K562 (cell line): ENCODE measurements at regions not wholly inside any gene's neighbourhood (a gene's known extent, or its start where the extent isn't known, plus 50 kb on each side); places are given as distances from the start of the nearest gene placed in this dataset.

Experiments used
- ATAC-seq: fragments of 200-7000 bp; cut with Tn5 transposase; 3 replicates; pipeline ENCODE4 v1.9.1; 2020; ENCODE audit warnings: moderate library complexity
- BruUV-seq: library from RNA; stranded (reverse); fragments of 400-500 nt; replicated peaks from 2 replicates; lab custom pipeline; 2021; lab: Mats Ljungman, UMichigan
- CTCF ChIA-PET: fragments of 300-600 bp; formaldehyde crosslinking; extraction: SDS; loops from one replicate; lab custom pipeline; 2021; ENCODE audit warnings: low intra/inter-chr PET ratio; lab: Yijun Ruan, JAX
- POLR2A ChIA-PET: fragments of 300-600, 350-650 bp; sonication (Branson Sonifier 250); formaldehyde crosslinking; extraction: SDS; loops from one replicate; lab custom pipeline; 2021; ENCODE audit warnings: antibody characterized with exemption, inconsistent platforms; lab: Yijun Ruan, JAX
- DNase-seq, 4 experiments: peaks; one replicate each; pipeline versions ENCODE4 v3.0.0 to v3.0.0-alpha.2; 2011 to 2018; ENCODE audit warnings: low spot score in 3 of 4, mixed read lengths in 3 of 4; ENCODE audit errors: extremely low read depth in 1 of 4
- FAIRE-seq: peaks from 2 replicates; lab custom pipeline; 2011; peaks lifted over from hg19 to GRCh38; lab: Jason Lieb, UNC
- H2AFZ ChIP-seq: 2 replicates; pipeline ENCODE4 v1.6.0; 2011; ENCODE audit warnings: low read depth, low read length, control low read depth, inconsistent platforms
- H3K27ac ChIP-seq: fragments of 200-600 bp; 3 replicates; pipeline ENCODE4 v1.8.0; 2011; ENCODE audit warnings: low read depth, mild to moderate bottlenecking, control low read depth, inconsistent platforms, low read length, moderate library complexity, mixed read lengths; ENCODE audit errors: extremely low read depth
- H3K27me3 ChIP-seq, 2 experiments: fragments of 300-600 bp in 1 of 2; 2 replicates in 1 of 2; 3 replicates in 1 of 2; pipeline versions ENCODE4 v1.6.0 to v1.8.0; 2011; ENCODE audit warnings: inconsistent platforms in 2 of 2, low read length in 2 of 2, mild to moderate bottlenecking in 1 of 2, mixed read lengths in 1 of 2, moderate library complexity in 1 of 2; ENCODE audit not compliant: control insufficient read depth in 2 of 2, insufficient read depth in 2 of 2
- H3K36me3 ChIP-seq: fragments of 300-600 bp; 3 replicates; pipeline ENCODE4 v1.8.0; 2011; ENCODE audit warnings: mild to moderate bottlenecking, low read length, inconsistent platforms; ENCODE audit not compliant: control insufficient read depth, insufficient read depth
- H3K4me1 ChIP-seq, 2 experiments: fragments of 200-600 bp in 1 of 2; replicated peaks in 1 of 2; 2 replicates in 1 of 2; 3 replicates in 1 of 2; pipeline versions ENCODE4 v1.5.1 to v1.8.0; 2011; ENCODE audit warnings: inconsistent platforms in 2 of 2, low read length in 2 of 2, mild to moderate bottlenecking in 1 of 2, mixed read lengths in 1 of 2, moderate library complexity in 1 of 2; ENCODE audit not compliant: control insufficient read depth in 2 of 2, insufficient read depth in 2 of 2
- H3K4me2 ChIP-seq: 2 replicates; pipeline ENCODE4 v1.6.1; 2011; ENCODE audit warnings: low read length, control low read depth, inconsistent platforms, mixed read lengths; ENCODE audit not compliant: insufficient read depth
- H3K4me3 ChIP-seq: fragments of 200-600 bp; sonication (generic), shearing (Covaris generic); 2 replicates; pipeline ENCODE4 v1.5.1; 2016; ENCODE audit warnings: control low read depth, inconsistent platforms
- H3K79me2 ChIP-seq: fragments of 200-600 bp; 3 replicates; pipeline ENCODE4 v1.8.0; 2011; ENCODE audit warnings: low read length, inconsistent platforms; ENCODE audit not compliant: control insufficient read depth, insufficient read depth
- H3K9ac ChIP-seq, 2 experiments: 2 replicates each; pipeline versions ENCODE4 v1.6.0 to v1.6.1; 2011; ENCODE audit warnings: low read depth in 2 of 2, low read length in 2 of 2, control low read depth in 1 of 2, inconsistent platforms in 1 of 2, mild to moderate bottlenecking in 1 of 2, mixed read lengths in 1 of 2; ENCODE audit not compliant: insufficient read depth in 1 of 2
- H3K9me1 ChIP-seq: one replicate; pipeline ENCODE4 v1.6.0; 2011; ENCODE audit warnings: inconsistent platforms, mild to moderate bottlenecking, low read length, moderate library complexity; ENCODE audit not compliant: control insufficient read depth, insufficient read depth
- H3K9me3 ChIP-seq: replicated peaks from 2 replicates; pipeline ENCODE4 v1.5.1; 2011; ENCODE audit warnings: low read depth, low read length, inconsistent platforms; ENCODE audit not compliant: control insufficient read depth, insufficient read depth
- H4K20me1 ChIP-seq: replicated peaks from 2 replicates; pipeline ENCODE4 v1.6.1; 2011; ENCODE audit warnings: low read length, inconsistent platforms, mixed read lengths; ENCODE audit not compliant: control insufficient read depth, insufficient read depth
- FOXJ2 ChIP-seq: fragments of 200-800 bp; sonication (Bioruptor generic); IDR thresholded peaks from 2 replicates; pipeline ENCODE4 v1.6.1; 2016; ENCODE audit warnings: missing genetic modification characterization, missing compliant biosample characterization
- ILK ChIP-seq: fragments of 450-650 bp; IDR thresholded peaks from 2 replicates; pipeline ENCODE4 v1.6.1; 2016; ENCODE audit warnings: missing genetic modification characterization, low read depth, mild to moderate bottlenecking, missing compliant biosample characterization, moderate library complexity, borderline replicate concordance
- MCM7 ChIP-seq, 2 experiments: fragments of 450-650 bp; IDR thresholded peaks; 2 replicates each; pipeline ENCODE4 v1.6.1; 2016 to 2018
- MYBL2 ChIP-seq, 2 experiments: fragments of 450-650 bp in 1 of 2; sonication (generic) in 1 of 2; formaldehyde crosslinking in 1 of 2; IDR thresholded peaks; 2 replicates each; pipeline versions ENCODE4 v1.6.1 to v1.8.1; 2017 to 2022; ENCODE audit warnings: borderline replicate concordance in 1 of 2, inconsistent platforms in 1 of 2, low read depth in 1 of 2, mild to moderate bottlenecking in 1 of 2, missing genetic modification reagents in 1 of 2, moderate library complexity in 1 of 2
- NCOR1 ChIP-seq: fragments of 450-650 bp; IDR thresholded peaks from 2 replicates; pipeline ENCODE4 v1.6.1; 2016; ENCODE audit warnings: mild to moderate bottlenecking, moderate library complexity
- NFE2L1 ChIP-seq: fragments of 450-650 bp; IDR thresholded peaks from 2 replicates; pipeline ENCODE4 v1.6.1; 2016; ENCODE audit warnings: missing genetic modification characterization, low read depth, mild to moderate bottlenecking, missing compliant biosample characterization, moderate library complexity, borderline replicate concordance
- PRPF4 ChIP-seq: fragments of 200-400 bp; formaldehyde crosslinking; IDR thresholded peaks from one replicate; pipeline ENCODE4 v1.6.1; 2017; ENCODE audit warnings: low read length, low read depth, mild to moderate bottlenecking; ENCODE audit not compliant: insufficient read depth, poor library complexity, severe bottlenecking
- PURB ChIP-seq: sonication (generic); formaldehyde crosslinking; IDR thresholded peaks from 2 replicates; pipeline ENCODE4 v1.9.0; 2021; ENCODE audit warnings: low read depth, mild to moderate bottlenecking, missing genetic modification reagents
- RREB1 ChIP-seq: fragments of 250-450 bp; sonication (Bioruptor Pico); IDR thresholded peaks from 2 replicates; pipeline ENCODE4 v1.4.0; 2020
- SETDB1 ChIP-seq: IDR thresholded peaks from one replicate; pipeline ENCODE4 v1.6.1; 2012; ENCODE audit warnings: low read length, control low read depth, inconsistent platforms
- SRF ChIP-seq, 2 experiments: fragments of 250-450, 450-650 bp in 1 of 2; sonication (Bioruptor Pico) in 1 of 2; sonication (generic) in 1 of 2; formaldehyde crosslinking; IDR thresholded peaks; 2 replicates each; pipeline versions ENCODE4 v1.5.0 to v1.5.1; 2020 to 2022; ENCODE audit warnings: mild to moderate bottlenecking in 1 of 2, missing genetic modification reagents in 1 of 2
- TOE1 ChIP-seq, 2 experiments: fragments of 450-650 bp in 1 of 2; sonication (generic) in 1 of 2; formaldehyde crosslinking in 1 of 2; IDR thresholded peaks; 2 replicates each; pipeline versions ENCODE4 v1.7.1 to v1.8.0; 2016 to 2022; ENCODE audit warnings: borderline replicate concordance in 2 of 2, mild to moderate bottlenecking in 2 of 2, antibody characterized with exemption in 1 of 2, inconsistent platforms in 1 of 2, low read depth in 1 of 2, missing genetic modification reagents in 1 of 2, moderate library complexity in 1 of 2
- ZNF12 ChIP-seq: sonication (generic); formaldehyde crosslinking; IDR thresholded peaks from 2 replicates; pipeline ENCODE4 v1.4.0; 2020; ENCODE audit warnings: mild to moderate bottlenecking, missing genetic modification reagents
- ZNF217 ChIP-seq: sonication (generic); formaldehyde crosslinking; IDR thresholded peaks from 2 replicates; pipeline ENCODE4 v1.8.0; 2022; ENCODE audit warnings: mild to moderate bottlenecking, missing genetic modification reagents
- ZNF707 ChIP-seq: fragments of 250-450 bp; sonication (Bioruptor Pico); conservative IDR thresholded peaks from 2 replicates; pipeline ENCODE4 v1.8.0; 2022; ENCODE audit warnings: inconsistent platforms, mild to moderate bottlenecking, moderate library complexity
- ZSCAN32 ChIP-seq: fragments of 450-650 bp; formaldehyde crosslinking; IDR thresholded peaks from 2 replicates; pipeline ENCODE4 v1.4.0; 2020; ENCODE audit warnings: mild to moderate bottlenecking, moderate library complexity
- WGBS: fragments of 100-300 bp; shearing (Covaris generic); methylation state at CpG from one replicate; pipeline ENCODE4 v1.1.6; 2016; ENCODE audit warnings: low coverage, mixed read lengths; ENCODE audit not compliant: insufficient coverage; ENCODE audit errors: missing lambda C conversion rate; 5-methylcytosine and 5-hydroxymethylcytosine counted together
- in situ Hi-C: fragments of 300-500 bp; cut with MboI; formaldehyde crosslinking; loops from 4 replicates; pipeline ENCODE4 v1.15.0; 2018; ENCODE audit warnings: inconsistent platforms, mixed read lengths
- intact Hi-C: fragments of 100-400 bp; cut with micrococcal nuclease; formaldehyde crosslinking; loops from 2 replicates; pipeline ENCODE4 v1.14.2; 2022

- intact Hi-C loops = no loop called here
- 1% methylated on average over 12 of the region's 12 CpGs for WGBS
- CTCF ChIA-PET = no interaction called here
Observed at GRCh38 chr10:78761311-78761781, 307.4 kb upstream of the ZMIZ1 start.

More at GRCh38 chr10:78761311-78761781, 307.4 kb upstream of the ZMIZ1 start:
- Histone ChIP-seq H3K4me1 (no peaks in the 10 kb centered on the region), H3K36me3 (no peaks in the 10 kb centered on the region), H3K9me1 (peaks cover 4% of the 10 kb centered on the region), H3K4me2 (no peak overlapping the region), H3K4me3 (no peak overlapping the region), H3K9me3 (no peaks in the 10 kb centered on the region), H3K79me2 (no peaks in the 10 kb centered on the region), H3K9ac (no peak overlapping the region), H2AFZ (no peak overlapping the region), H4K20me1 (peaks cover 9% of the 10 kb centered on the region), H3K27me3 (peaks cover 37 to 80% of the 10 kb centered on the region in 2 experiments), H3K27ac (no peak overlapping the region)
- no peak for DNase-seq
- ATAC-seq = no peak
- in situ Hi-C loops = no loop called here
- TF ChIP-seq ZSCAN32 (CRISPR knock-in tag) = no peak
- no peak for TF ChIP-seq ZNF217
- no peak for TF ChIP-seq FOXJ2
- no peak for TF ChIP-seq PRPF4
- no peak for TF ChIP-seq NCOR1
- no peak for TF ChIP-seq PURB
- no peak for TF ChIP-seq ZNF12 (CRISPR knock-in tag)
- TF ChIP-seq MCM7 (IDR thresholded peaks at IDR 0.05) = no peak
- TF ChIP-seq ZNF707 (CRISPR knock-in tag) = no peak
- no peak for TF ChIP-seq MYBL2 (IDR thresholded peaks at IDR 0.05; ENCODE audit: low read depth)
- no peak for TF ChIP-seq MYBL2 (CRISPR knock-in tag; IDR thresholded peaks at IDR 0.05; ENCODE audit: borderline replicate concordance)
- TF ChIP-seq NFE2L1 (tag) = no peak
- no peak for TF ChIP-seq RREB1 (CRISPR knock-in tag)
- no peak for TF ChIP-seq SRF (CRISPR knock-in tag; IDR thresholded peaks at IDR 0.05)
- no peak for TF ChIP-seq TOE1 (IDR thresholded peaks at IDR 0.05; ENCODE audit: borderline replicate concordance)
- TF ChIP-seq TOE1 (CRISPR knock-in tag; IDR thresholded peaks at IDR 0.05; ENCODE audit: borderline replicate concordance, low read depth) = no peak
- no peak for TF ChIP-seq SETDB1
- no peak for TF ChIP-seq ILK
- no peak for FAIRE-seq
- no TSS peak for BruUV-seq
- POLR2A ChIA-PET = no interaction called here
